ENCODE measurements at regions not wholly inside any gene's neighbourhood (a gene's known extent, or its start where the extent isn't known, plus 50 kb on each side); places are given as distances from the start of the nearest gene placed in this dataset.

GRCh38 chr14:49366416-49366815 lies 219.8 kb downstream of the RPS29 start:
- TF ChIP-seq CTCF (IDR thresholded peaks at IDR 0.05) (no peak), EP300 (IDR thresholded peaks at IDR 0.05) (no peak), POLR2A (IDR thresholded peaks at IDR 0.05) (no peak), POLR2AphosphoS5 (IDR thresholded peaks at IDR 0.05) (no peak)

All from upper lobe of left lung (tissue), 4 donors.